ENCODE measurements at regions not wholly inside any gene's neighbourhood (a gene's known extent, or its start where the extent isn't known, plus 50 kb on each side); places are given as distances from the start of the nearest gene placed in this dataset.
"Not testable (repeated sequence)": the region's sequence is repeated elsewhere in the genome, so short reads cannot be mapped to it uniquely, and the experiment has no call there.

DNA sequence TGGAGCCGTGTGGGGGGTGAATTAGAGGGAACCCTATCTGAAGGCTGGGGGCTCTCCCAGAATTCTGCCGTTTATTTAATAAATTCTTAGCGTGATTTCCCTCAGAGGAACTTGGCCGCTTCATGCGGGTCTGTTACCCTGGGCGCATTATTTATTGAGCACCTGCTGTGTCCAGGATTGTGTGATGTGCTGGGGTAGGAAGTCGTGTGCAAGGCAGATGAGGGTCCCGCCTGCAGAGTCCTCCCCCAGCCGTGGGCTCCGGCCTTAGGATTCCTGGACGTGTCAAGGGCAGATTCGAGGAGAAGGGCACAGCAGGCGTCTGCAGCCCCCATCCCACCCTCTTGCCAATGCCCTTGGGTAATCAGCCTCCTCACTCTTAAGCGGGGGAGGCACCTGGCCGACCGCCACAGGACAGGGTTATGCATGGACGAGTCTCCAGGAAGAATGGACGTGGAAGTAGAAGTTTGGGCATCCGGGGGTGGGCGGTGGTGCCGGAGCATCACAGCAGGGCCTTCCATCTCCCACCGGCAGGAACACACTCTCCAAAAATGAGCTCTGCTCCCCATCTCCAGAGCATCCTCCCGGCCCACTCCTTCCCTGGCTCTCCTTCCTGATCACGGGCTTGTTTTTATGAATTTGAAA lies 233.3 kb upstream of the C1orf174 start:
- peaks cover 8% of the 10 kb centered on the region for H3K9me3 ChIP-seq (ENCODE audit: insufficient read depth, low read depth, low read length)
- Mint-ChIP-seq H3K27me3 (ENCODE audit: low read depth, unreplicated experiment) (peaks cover 2% of the 10 kb centered on the region), H3K27ac (ENCODE audit: unreplicated experiment) (no peak overlapping the region), H3K4me3 (ENCODE audit: unreplicated experiment) (no peak overlapping the region), H3K4me1 (ENCODE audit: low read depth, unreplicated experiment) (peaks cover 3% of the 10 kb centered on the region), H3K36me3 (ENCODE audit: low read depth, unreplicated experiment) (no peaks in the 10 kb centered on the region), H3K9me3 (ENCODE audit: unreplicated experiment) (peaks cover 10% of the 10 kb centered on the region)
- H3K27ac ChIP-seq (ENCODE audit: low read depth, low read length): no peak overlapping the region
- H3K4me3 ChIP-seq (ENCODE audit: insufficient read depth, low read depth, low read length): no peak overlapping the region
- FAIRE-seq: no peak
- no peaks in the 10 kb centered on the region for H3K27me3 ChIP-seq (ENCODE audit: insufficient read depth, low read length)
- TF ChIP-seq, protein P1, sequence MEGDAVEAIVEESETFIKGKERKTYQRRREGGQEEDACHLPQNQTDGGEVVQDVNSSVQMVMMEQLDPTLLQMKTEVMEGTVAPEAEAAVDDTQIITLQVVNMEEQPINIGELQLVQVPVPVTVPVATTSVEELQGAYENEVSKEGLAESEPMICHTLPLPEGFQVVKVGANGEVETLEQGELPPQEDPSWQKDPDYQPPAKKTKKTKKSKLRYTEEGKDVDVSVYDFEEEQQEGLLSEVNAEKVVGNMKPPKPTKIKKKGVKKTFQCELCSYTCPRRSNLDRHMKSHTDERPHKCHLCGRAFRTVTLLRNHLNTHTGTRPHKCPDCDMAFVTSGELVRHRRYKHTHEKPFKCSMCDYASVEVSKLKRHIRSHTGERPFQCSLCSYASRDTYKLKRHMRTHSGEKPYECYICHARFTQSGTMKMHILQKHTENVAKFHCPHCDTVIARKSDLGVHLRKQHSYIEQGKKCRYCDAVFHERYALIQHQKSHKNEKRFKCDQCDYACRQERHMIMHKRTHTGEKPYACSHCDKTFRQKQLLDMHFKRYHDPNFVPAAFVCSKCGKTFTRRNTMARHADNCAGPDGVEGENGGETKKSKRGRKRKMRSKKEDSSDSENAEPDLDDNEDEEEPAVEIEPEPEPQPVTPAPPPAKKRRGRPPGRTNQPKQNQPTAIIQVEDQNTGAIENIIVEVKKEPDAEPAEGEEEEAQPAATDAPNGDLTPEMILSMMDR (IDR thresholded peaks at IDR 0.05; ENCODE audit: insufficient read depth, low read depth, low read length): no peak
- TF ChIP-seq EZH2 (IDR thresholded peaks at IDR 0.05; ENCODE audit: insufficient read depth, low read length): no peak
- no peak for DNase-seq (ENCODE audit: low read depth)
- H3K36me3 ChIP-seq (ENCODE audit: insufficient read depth, low read length): no peaks in the 10 kb centered on the region
- no peak overlapping the region for H3K4me2 ChIP-seq (ENCODE audit: low read length)
- H3K79me2 ChIP-seq (ENCODE audit: insufficient read depth, low read length): no peaks in the 10 kb centered on the region
- no peak overlapping the region for H2AFZ ChIP-seq (ENCODE audit: low read depth, low read length)
- no peaks in the 10 kb centered on the region for H4K20me1 ChIP-seq (ENCODE audit: insufficient read depth, low read length)
- H3K4me1 ChIP-seq (ENCODE audit: insufficient read depth, low read length): no peaks in the 10 kb centered on the region
- H3K9ac ChIP-seq (ENCODE audit: low read length): no peak overlapping the region

DNA sequence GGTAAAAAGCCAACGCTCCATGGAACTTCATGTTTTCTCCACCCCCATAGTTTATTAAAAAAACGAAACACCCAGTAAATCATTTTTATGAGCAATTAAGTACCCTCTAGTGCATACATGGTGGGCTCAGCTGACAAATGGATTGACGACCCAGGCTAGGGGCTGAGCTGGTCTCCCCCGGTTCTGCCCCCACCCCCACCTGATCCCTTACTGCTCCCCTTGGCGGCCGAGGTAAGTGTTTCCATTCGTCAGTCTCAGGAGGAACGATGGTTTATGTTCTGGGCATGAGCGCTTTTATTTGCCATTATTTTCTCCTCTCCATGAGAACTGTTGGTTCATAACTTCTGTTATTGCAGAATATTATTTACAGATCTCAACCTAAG lies 233.9 kb upstream of the C1orf174 start:
- Histone ChIP-seq H3K36me3 (ENCODE audit: insufficient read depth, low read length) (no peaks in the 10 kb centered on the region), H3K79me2 (ENCODE audit: insufficient read depth, low read length) (no peaks in the 10 kb centered on the region), H3K4me3 (ENCODE audit: insufficient read depth, low read depth, low read length) (no peak overlapping the region), H3K9ac (ENCODE audit: low read length) (no peak overlapping the region), H3K27me3 (ENCODE audit: insufficient read depth, low read length) (no peaks in the 10 kb centered on the region), H4K20me1 (ENCODE audit: insufficient read depth, low read length) (no peaks in the 10 kb centered on the region), H3K27ac (ENCODE audit: low read depth, low read length) (no peak overlapping the region), H3K4me2 (ENCODE audit: low read length) (no peak overlapping the region), H2AFZ (ENCODE audit: low read depth, low read length) (no peak overlapping the region), H3K9me3 (ENCODE audit: insufficient read depth, low read depth, low read length) (peaks cover 8% of the 10 kb centered on the region), H3K4me1 (ENCODE audit: insufficient read depth, low read length) (no peaks in the 10 kb centered on the region)
- Mint-ChIP-seq H3K36me3 (ENCODE audit: low read depth, unreplicated experiment) (no peaks in the 10 kb centered on the region), H3K27ac (ENCODE audit: unreplicated experiment) (no peak overlapping the region), H3K9me3 (ENCODE audit: unreplicated experiment) (peaks cover 10% of the 10 kb centered on the region), H3K4me1 (ENCODE audit: low read depth, unreplicated experiment) (peaks cover 3% of the 10 kb centered on the region), H3K27me3 (ENCODE audit: low read depth, unreplicated experiment) (peaks cover 4% of the 10 kb centered on the region), H3K4me3 (ENCODE audit: unreplicated experiment) (no peak overlapping the region)
- TF ChIP-seq, protein P1 (IDR thresholded peaks at IDR 0.05; ENCODE audit: insufficient read depth, low read depth, low read length): no peak
- TF ChIP-seq EZH2 (IDR thresholded peaks at IDR 0.05; ENCODE audit: insufficient read depth, low read length): no peak
- FAIRE-seq (no peak), DNase-seq (ENCODE audit: low read depth) (no peak)

DNA sequence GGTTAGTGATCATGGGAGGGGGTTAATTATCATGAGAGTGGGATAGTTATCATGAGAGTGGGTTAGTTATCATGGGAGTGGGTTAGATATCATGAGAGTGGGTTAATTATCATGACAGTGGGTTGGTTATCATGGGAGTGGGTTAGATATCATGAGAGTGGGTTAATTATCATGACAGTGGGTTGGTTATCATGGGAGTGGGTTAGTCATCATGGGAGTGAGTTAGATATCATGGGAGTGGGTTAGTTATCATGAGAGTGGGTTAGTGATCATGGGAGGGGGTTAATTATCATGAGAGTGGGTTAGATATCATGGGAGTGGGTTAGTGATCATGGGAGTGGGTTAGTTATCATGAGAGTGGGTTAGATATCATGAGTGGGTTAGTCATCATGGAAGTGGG lies 235.8 kb upstream of the C1orf174 start:
- not testable (repeated sequence) for H3K9me3 Mint-ChIP-seq (ENCODE audit: unreplicated experiment); FAIRE-seq; H3K27me3 Mint-ChIP-seq (ENCODE audit: low read depth, unreplicated experiment)

More for the DNA sequence above, 235.8 kb upstream of the C1orf174 start:
- not testable (repeated sequence) for H4K20me1 ChIP-seq (ENCODE audit: insufficient read depth, low read length); H3K4me2 ChIP-seq (ENCODE audit: low read length); H3K4me3 Mint-ChIP-seq (ENCODE audit: unreplicated experiment); DNase-seq (ENCODE audit: low read depth); H3K9me3 ChIP-seq (ENCODE audit: insufficient read depth, low read depth, low read length); H3K27me3 ChIP-seq (ENCODE audit: insufficient read depth, low read length); H3K4me3 ChIP-seq (ENCODE audit: insufficient read depth, low read depth, low read length); H3K4me1 ChIP-seq (ENCODE audit: insufficient read depth, low read length); H3K36me3 Mint-ChIP-seq (ENCODE audit: low read depth, unreplicated experiment); H3K9ac ChIP-seq (ENCODE audit: low read length); H3K27ac Mint-ChIP-seq (ENCODE audit: unreplicated experiment); H3K27ac ChIP-seq (ENCODE audit: low read depth, low read length); H3K36me3 ChIP-seq (ENCODE audit: insufficient read depth, low read length); H2AFZ ChIP-seq (ENCODE audit: low read depth, low read length); H3K79me2 ChIP-seq (ENCODE audit: insufficient read depth, low read length); H3K4me1 Mint-ChIP-seq (ENCODE audit: low read depth, unreplicated experiment)
